ENCODE measurements at regions not wholly inside any gene's neighbourhood (a gene's known extent, or its start where the extent isn't known, plus 50 kb on each side); places are given as distances from the start of the nearest gene placed in this dataset.

- no peak for DNase-seq (ENCODE audit: low read depth)
- no peak overlapping the region for H3K4me3 ChIP-seq (ENCODE audit: low read depth, low read length)
- no peak for TF ChIP-seq CTCF (IDR thresholded peaks at IDR 0.05; ENCODE audit: low read depth, low read length, missing control alignments)
These were observed 128.0 kb upstream of the VEGFC start for GRCh38 chr4:176920694-176921093.

GRCh38 chr4:176921256-176921655 lies 128.5 kb upstream of the VEGFC start:
- TF ChIP-seq CTCF (IDR thresholded peaks at IDR 0.05; ENCODE audit: low read depth, low read length, missing control alignments), result no peak
- no peak overlapping the region for H3K4me3 ChIP-seq (ENCODE audit: low read depth, low read length)
- DNase-seq (ENCODE audit: low read depth), result no peak

GRCh38 chr4:176924238-176924637 lies 131.5 kb upstream of the VEGFC start:
- TF ChIP-seq CTCF (IDR thresholded peaks at IDR 0.05; ENCODE audit: low read depth, low read length, missing control alignments), result no peak
- no peak overlapping the region for H3K4me3 ChIP-seq (ENCODE audit: low read depth, low read length)
- DNase-seq (ENCODE audit: low read depth), result no peak

GRCh38 chr4:176925962-176926361 lies 133.2 kb upstream of the VEGFC start:
- no peak for TF ChIP-seq CTCF (IDR thresholded peaks at IDR 0.05; ENCODE audit: low read depth, low read length, missing control alignments)
- no peak for DNase-seq (ENCODE audit: low read depth)
- H3K4me3 ChIP-seq (ENCODE audit: low read depth, low read length), result no peak overlapping the region

GRCh38 chr4:176927117-176927516 lies 134.4 kb upstream of the VEGFC start:
- no peak for TF ChIP-seq CTCF (IDR thresholded peaks at IDR 0.05; ENCODE audit: low read depth, low read length, missing control alignments)
- DNase-seq (ENCODE audit: low read depth), result no peak
- no peak overlapping the region for H3K4me3 ChIP-seq (ENCODE audit: low read depth, low read length)

GRCh38 chr4:176927664-176928063 lies 134.9 kb upstream of the VEGFC start:
- TF ChIP-seq CTCF (IDR thresholded peaks at IDR 0.05; ENCODE audit: low read depth, low read length, missing control alignments), result no peak
- no peak overlapping the region for H3K4me3 ChIP-seq (ENCODE audit: low read depth, low read length)
- DNase-seq (ENCODE audit: low read depth), result no peak

GRCh38 chr4:176939445-176939844 lies 146.7 kb upstream of the VEGFC start:
- no peak for TF ChIP-seq CTCF (IDR thresholded peaks at IDR 0.05; ENCODE audit: low read depth, low read length, missing control alignments)
- H3K4me3 ChIP-seq (ENCODE audit: low read depth, low read length), result no peak overlapping the region

More at GRCh38 chr4:176939445-176939844, 146.7 kb upstream of the VEGFC start:
- DNase-seq (ENCODE audit: low read depth), result no peak
